GM19351 (cell line): ENCODE measurements at regions not wholly inside any gene's neighbourhood (a gene's known extent, or its start where the extent isn't known, plus 50 kb on each side); places are given as distances from the start of the nearest gene placed in this dataset.

ENCODE experiments used
- ATAC-seq: cut with Tn5 transposase; IDR thresholded peaks from one replicate; pipeline ENCODE4 v1.9.1; 2021; ENCODE audit warnings: mild to moderate bottlenecking, moderate library complexity; ENCODE audit not compliant: unreplicated experiment

- no peak for ATAC-seq
Measured at GRCh38 chr2:129462349-129462748, 517.1 kb upstream of the RAB6C start.

GRCh38 chr2:129462967-129463366, 516.5 kb upstream of the RAB6C start:
- ATAC-seq: no peak

GRCh38 chr2:129464036-129464435, 515.4 kb upstream of the RAB6C start:
- no peak for ATAC-seq

DNA sequence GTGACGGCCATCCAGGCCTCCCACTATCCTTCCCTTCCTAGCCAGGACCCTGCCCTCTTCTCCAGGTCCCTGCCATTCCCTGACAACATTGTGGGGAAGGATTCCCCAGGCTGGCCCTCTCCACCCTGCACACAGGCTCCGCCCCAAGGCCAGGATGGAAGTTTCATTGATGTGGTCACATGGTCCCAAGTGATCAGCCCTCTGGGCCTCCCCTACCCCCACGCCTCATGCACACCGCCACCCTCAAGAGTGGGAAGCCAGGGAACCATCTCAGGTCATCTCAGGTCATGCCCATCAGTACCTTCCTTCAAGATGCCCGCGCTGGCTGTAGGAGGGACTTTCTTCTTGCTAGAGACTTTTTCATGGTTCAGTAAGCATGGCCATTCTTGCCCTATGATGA, 514.8 kb upstream of the RAB6C start:
- ATAC-seq: no peak

- no peak for ATAC-seq
Measured at GRCh38 chr2:129465045-129465444, 514.4 kb upstream of the RAB6C start.

DNA sequence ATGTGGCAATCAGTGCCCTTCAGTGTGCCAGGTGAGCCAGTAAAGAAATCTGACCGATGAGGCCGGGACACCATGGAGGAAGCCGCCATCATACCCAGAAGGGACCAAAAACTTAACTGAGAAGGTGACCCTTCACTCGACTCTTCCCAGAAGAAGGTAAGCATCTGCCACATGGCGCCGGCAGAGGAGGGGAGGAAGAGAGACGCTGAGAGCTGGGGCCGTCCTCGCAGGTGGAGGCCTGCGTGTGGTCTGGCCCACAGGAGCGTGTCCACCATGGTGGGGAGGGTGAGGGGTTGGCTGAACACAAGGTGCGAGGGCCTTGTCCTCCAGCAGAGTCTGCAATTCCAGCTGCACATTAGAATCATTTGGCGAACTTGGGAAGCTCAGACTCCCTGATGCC, 513.1 kb upstream of the RAB6C start:
- no peak for ATAC-seq

DNA sequence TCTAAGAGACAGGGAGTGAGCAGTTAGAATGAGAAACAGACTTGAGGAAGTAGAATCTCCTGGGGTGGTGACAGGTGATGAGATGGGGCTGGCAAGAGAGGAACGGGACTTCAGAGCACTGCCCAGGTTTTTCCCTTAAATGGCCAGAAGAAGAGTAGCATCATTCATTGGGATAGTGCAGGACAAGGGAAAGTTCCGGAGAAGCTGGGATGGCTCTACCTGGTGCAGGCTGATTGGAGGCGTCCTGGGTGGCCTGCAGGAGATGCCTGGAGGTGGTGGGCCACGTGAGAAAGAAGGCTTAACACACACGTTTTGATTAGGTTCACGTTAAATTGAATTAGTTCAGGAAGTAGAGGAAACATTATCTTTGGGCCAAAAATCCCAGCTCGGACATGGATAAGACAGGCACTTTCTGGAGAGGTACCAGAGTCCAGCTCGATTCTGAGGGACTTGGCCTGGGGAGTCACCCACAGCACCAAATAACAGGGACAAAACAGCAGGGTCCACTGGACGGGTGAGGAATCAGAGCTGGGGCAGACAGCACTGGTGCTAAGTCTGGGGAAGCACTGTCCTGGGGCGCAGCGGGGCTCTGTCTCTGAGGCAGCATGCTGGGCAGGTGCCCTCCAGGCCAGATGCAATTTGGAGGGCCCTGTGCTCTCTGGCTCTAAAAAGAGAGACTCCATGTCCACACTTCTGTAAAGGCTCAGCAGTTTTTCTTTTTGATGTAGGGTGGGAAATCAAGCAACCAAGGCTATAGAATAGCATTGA, 512.3 kb upstream of the RAB6C start:
- no peak for ATAC-seq

DNA sequence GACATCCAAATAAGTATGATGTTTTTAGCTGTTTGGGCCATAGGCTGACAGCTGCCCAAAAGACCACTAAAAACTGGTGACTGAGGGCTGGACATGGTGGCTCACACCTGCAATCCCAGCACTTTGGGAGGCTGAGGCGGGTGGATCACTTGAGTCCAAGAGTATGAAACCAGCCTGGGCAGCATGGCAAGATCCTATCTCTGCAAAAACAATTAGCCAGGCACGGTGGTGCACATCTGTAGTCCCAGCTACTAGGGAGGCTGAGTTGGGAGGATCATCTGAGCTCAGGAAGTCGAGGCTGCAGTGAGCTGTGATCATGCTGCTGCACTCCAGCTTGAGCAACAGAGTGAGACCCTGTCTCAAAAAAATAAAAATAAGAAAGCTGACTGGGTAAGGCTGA, 511.5 kb upstream of the RAB6C start:
- no peak for ATAC-seq

- ATAC-seq: no peak
Measured at GRCh38 chr2:129468879-129469278, 510.6 kb upstream of the RAB6C start.

GRCh38 chr2:129469389-129469788, 510.1 kb upstream of the RAB6C start:
- ATAC-seq: no peak

GRCh38 chr2:129469871-129470270, 509.6 kb upstream of the RAB6C start:
- ATAC-seq: no peak

DNA sequence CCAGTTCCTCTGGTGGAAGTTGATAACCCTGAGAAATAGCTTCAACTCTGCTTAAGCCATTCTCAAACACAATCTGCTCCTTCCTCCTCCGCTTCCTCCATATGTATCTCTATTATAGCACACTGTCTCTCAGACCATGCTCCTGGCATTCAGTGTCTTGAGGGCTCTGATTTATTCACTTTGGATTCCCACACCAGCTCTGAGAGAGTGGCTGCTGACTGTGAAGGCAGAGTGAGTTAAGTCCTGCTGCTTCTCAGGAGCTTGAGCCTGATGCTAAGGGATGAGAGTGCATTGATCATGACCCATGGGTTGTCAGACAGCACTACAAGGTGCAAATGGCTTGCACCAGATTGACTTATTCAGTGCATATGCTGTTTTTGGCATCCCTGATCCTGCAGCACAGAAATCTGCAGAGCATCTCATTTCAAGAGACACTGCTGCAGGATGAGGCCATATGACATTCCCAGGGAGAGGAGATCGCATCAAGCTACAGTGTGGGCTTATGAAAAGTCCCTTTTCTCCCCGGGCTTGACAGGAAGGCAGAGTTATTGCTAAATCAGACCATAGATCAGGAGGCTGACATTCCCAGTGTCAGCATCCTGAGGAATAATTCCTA, 500.5 kb upstream of the RAB6C start:
- ATAC-seq: no peak

DNA sequence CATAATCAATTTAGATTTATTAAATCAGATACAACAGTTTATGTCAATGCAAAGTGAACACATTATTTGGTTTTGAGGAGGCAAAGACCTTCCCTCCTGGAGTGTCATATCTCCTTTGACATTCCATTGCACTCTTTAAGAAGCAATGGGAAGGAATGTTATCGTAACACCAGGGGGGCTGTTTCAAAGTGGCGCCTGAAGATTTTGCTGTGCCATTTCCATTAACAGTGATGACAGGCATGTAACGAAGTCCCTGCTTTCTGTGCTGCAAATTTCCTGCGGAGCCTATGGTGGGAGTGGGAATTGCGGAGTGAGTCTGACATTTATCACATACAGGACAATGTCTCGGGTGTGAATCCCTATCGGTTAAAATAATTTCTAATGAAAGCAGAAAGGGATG, 499.6 kb upstream of the RAB6C start:
- no peak for ATAC-seq

DNA sequence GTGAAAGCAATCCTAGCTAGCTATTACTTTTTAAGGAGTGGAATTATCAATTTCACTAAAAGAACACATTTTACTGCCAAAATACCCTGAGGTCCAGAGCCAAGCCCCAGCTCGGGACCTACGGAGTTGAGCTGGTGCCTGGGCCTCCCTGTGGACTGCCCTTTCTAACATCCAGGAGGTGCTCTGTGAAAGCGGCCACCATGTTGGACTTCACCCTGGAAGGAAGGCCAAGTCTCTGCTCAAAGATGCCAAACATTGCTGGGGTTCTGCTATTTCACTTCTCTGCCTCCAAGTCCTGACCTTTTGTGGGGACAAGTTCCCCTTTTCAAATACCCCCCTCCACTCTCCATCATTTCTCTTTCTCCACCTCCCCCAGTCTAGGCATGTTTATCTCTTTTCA, 498.7 kb upstream of the RAB6C start:
- no peak for ATAC-seq

DNA sequence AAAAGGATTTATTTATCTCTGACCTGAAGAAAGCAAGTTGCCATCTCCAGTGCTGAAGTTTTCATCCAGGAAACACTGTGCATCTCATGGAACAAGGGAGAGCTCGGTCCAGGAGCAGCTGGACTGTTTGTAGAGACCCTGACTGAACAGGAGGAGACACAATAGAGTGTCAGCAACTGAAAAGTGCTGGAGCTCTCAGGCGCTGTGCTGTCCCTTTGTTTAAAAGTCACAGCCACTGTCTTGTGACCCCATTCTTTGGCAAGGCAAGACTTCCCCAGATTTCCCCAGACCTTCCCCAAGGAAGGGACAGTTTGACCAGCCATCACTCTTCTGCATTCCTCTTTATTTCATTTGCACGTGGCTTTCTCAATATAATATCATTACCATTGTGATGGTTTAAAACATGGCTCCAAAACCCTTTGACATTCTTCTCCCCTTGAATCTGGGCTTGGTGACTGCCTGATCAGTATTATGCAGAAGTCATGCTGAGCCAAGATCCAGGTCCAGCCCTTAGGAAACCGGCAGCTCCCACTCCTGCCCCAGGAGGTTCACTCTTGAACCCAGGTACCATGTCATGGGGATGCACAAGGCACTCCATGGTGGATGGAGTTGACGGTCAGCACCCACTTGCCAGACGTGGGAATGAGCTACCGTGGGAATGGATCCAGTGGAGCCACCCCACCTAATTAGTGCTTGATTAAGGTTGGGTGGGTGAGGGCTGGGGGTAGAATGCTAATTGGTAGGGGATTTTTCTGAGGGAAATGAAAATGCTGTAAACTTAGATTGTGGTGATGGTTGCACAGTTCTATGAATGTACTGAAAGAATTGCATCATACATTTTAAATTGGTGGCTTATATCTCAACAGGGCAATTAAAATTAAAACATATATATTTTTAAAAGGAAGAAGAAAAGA, 497.9 kb upstream of the RAB6C start:
- no peak for ATAC-seq

DNA sequence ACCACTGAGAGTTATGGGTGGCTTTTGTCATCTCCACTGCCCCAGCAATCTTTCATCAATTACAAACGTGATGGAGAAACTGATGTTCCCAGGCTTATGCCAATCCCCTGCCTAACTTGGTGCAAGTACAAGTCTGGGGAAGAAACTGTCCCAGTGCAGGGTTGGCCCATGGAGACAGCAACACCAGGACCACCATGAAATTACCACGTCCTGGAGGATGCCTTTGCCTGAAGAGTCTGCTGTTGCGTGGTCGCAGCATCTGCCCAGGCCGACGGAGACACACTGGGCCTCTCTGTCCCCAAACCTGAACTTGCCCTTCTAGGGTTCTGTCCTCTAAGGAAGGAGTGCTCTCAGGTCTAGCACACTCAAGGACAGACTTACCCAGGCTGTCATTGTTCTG, 496.8 kb upstream of the RAB6C start:
- no peak for ATAC-seq

DNA sequence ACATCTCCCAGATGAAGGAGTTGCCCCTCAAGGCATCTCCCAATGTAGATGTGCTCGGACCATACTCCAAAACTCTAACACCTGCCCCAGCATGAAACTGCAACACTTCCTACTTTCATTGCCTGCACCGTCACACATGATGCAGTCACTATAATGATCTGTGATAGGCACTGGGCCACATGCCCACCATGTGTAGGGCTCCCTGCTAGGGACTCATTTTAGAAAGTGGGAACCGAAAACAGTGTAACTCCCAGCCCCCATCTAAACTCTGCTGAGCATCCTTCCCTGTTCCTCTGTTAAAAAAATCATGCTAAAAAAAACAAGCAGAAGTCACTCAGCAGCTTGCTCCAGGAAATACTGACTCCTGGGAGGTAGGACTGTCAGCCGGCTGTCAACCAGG, 496.1 kb upstream of the RAB6C start:
- peak; percentile 93 for ATAC-seq

DNA sequence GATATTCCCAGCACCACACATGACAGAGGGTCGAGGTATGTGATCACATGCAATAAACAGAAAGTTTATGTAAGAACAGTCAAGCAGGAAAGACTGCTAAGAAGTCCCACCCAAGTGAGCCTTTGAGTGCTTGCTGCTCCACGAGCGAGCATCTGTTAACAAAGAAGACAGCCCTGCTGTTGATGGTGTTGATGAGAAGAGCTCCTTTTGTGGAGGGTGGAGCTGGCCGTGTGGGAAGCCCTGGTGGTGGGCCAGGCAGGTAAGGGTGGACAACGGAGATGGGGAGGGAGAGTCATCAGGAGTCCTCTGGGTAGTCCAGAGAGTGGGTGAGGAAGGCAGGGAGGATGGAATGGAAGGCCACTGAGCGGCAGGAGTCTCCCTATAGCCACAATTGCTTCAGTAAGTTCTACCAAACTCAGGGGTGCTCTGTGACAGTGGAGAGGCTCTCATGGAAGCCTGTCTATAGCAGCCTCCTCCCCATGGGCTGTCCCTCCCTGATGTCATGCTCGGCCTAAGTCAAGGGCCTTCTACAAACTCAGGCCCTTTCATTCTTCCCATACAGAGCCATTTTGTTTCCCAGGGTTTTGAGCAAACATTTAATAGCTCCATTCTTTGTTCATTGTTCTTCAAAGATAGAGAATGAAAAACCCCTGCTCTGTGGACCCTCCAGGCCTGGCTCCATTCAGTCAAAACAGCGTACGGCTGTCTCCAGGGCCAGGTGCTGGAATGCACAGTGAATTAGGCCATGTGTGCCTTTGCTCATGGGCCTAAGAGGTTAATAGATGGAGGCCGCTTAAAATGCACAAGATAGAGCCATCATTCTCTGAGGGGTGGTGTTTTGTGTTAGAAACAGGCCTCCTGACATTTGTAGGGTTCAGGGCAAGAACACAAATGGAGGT, 494.2 kb upstream of the RAB6C start:
- ATAC-seq: no peak

DNA sequence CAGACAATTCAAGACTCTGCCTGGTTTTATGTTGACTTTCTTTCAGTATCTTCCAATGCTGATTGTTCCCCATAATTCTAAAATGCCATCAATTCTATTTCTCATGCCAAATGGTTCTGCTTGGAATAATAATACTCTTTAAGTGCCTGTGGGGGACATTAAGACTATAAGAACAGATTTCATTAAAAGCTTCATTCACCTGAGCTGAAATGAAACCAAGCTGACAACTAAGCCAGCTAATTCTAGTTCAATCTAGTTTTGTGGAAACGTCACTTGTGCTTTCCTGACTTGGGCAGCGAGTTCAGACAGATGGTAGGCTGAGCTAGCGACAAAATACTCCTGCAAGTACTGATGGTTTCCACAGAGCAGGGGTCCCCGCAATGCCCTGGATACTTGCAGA, 491.1 kb upstream of the RAB6C start:
- ATAC-seq: no peak

DNA sequence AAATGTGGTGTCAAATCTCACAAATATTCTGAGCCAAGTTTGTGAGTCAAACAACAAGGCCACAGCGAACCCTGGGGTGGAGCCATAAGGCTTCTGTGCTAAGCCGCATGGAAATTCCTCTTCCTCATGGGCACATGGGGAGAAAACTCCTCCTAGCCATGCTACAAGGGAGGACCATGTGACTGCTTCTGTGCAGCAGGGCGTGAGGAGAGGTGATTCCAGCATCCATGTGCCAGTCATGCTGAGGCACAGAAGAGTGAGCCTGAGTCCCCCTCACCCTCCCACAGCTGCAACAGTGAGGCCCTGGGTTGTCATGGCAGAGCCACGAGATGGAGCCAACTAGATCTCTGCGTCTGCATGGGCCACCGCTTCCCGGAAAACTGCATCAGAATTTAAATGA, 488.8 kb upstream of the RAB6C start:
- no peak for ATAC-seq

DNA sequence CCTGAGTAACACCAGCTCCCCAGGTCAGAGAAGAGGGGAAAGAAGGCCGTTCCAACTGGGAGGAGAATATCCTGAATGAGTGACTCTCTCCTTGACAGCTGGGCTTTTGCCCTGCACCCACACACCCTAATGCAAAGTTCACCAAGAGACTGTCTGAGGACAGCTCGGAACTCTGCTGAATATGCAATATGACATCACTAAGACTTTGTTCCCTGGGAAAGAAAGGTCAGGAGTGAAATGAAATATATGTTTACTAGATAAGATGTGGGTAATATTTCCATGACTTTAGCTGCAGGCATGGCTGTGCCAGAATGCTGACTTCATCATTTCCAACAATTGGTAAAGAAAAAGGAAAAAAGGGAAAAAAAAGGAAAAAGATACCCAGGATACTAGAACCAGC, 488.2 kb upstream of the RAB6C start:
- no peak for ATAC-seq
